GM18858 (cell line): ENCODE measurements at regions not wholly inside any gene's neighbourhood (a gene's known extent, or its start where the extent isn't known, plus 50 kb on each side); places are given as distances from the start of the nearest gene placed in this dataset.

Experiments used
- ATAC-seq: cut with Tn5 transposase; IDR thresholded peaks from one replicate; pipeline ENCODE4 v1.9.1; 2021; ENCODE audit not compliant: unreplicated experiment

DNA sequence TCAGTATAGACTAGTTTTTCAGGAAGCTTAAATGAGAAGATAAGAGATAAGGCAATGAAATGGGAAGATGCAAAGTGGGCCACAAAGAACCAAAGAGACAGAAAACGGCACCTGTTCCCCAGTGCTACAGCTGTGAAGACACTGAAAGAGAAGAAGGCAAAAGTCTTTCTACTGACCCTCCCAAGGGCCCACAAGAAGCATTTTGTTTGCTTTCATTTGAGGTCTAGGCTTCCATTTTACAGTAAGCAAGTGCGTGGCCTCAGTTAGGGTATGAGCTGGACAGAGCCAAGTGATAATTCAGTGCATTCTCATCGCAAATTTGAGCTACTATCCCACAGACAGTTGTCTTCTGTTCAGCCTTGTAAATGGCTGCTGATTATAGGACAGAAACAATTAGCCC lies 53.4 kb upstream of the STK17B start:
- ATAC-seq, result no peak

DNA sequence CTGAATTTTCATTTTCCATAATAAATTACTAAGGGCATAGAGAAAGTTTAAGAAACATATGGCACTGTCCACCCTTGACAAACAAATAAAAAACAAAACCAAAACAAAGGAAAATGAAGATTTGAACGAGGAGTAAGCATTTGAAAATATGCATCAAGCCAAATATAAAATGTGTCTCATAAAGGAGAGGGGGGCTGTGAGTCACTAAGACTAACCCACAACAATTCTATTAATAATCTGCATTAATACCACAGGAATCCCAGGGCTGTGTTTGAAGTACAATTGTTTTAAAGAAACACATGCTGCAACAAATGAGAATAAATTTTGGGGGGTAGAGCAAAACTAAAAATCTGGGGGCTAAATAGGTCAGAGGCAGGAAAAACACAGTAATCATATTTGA lies 53.8 kb upstream of the STK17B start:
- ATAC-seq, result no peak

DNA sequence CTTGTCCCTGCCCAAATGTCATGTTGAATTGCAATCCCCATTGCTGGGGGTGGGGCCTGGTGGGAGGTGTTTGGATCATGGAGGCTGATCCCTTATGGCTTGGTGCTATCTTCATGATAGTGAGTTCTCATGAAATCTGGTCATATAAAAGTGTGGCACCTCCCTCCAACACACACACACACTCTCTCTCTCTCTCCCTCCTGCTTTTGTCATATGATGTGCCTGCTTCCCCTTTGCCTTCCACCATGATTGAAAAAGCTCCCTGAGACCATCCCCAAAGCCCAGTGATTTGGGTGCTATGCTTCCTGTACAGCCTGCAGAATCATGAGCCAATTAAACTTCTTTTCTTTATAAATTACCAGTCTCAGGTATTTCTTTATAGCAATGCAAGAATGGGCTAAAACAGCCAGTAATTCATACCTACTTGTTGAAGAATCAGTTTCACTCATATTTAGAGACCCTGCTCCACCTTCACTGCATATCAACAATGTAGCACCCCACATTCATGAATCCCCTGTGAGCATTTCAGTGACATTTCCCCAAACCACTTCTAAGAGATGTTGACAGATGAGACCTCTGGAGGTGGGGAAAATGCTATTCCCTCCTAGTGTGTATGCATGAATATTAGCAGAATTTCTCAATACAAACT lies 54.8 kb upstream of the STK17B start:
- no peak for ATAC-seq

DNA sequence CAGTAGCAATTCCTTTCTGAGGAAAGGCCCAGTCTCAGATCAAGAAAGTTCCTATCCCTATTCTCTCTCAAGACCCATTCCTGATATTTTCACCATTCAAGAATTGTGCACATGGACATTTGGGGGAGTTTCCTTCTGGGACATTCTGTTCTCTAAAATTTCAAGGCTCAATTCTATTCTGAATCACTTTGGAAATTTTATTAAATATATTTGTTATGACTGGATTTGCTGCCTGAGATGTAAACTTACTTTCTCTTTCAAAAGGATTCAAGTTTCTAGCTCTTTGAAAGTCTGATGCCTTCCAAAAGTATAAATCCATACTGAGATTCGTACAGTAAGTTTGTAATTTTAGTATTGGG lies 55.3 kb upstream of the STK17B start:
- ATAC-seq, result no peak

DNA sequence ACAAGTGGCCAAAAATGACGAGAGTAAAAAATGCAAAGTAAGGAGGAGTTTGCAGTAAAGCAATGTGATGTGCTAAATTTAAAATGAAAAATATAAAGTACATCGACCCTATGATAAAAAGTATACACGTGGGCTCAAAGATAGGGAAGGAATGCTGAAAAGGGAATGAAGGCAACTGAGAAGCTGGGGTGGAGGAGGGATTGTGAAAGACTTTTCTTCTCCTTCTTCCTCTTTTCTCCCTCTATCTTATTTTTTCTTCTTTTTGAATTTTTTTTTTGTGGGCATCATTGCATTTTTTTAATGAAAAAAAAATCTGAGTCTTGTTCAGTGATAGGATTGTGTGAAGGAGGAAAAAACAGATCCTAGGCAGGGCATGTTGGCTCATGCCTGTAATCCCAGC lies 57.6 kb upstream of the STK17B start:
- ATAC-seq, result no peak

DNA sequence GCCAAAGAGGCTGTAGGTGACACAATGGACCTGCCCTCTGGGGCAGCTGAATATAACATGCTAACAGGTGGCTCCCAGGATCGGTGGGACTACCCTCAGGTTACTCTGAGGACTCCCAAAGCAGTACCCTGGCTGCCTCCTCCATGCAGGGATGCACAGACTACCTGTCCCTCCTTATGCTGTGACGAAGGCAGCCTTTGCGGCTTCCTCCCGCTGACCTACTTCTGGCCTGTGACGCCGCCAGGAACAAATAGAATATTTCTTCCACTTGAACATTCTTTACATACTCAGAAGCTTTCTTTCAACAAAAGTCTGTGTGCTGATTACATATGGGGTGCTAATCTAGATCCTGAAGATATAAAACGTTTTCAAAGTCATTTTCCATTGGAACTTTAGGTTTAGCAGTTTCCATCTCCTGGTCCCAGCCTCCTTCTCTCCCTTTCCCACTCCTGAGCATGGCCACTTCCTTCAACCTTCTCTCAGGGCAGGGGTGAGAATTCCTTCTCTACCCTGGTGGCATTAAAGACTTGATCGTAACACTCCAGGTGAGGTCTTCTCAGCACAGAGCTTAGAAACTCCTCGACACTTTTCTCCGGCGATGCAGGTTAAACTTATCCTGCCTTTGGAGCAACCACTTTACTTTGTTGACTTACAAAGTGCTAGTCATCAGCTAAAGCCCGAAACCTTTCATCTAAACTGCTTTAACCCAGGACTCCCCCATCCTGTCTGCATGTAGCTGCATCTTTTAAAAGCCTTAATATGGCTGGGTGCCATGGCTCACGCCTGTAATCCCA lies 58.9 kb upstream of the STK17B start:
- no peak for ATAC-seq

DNA sequence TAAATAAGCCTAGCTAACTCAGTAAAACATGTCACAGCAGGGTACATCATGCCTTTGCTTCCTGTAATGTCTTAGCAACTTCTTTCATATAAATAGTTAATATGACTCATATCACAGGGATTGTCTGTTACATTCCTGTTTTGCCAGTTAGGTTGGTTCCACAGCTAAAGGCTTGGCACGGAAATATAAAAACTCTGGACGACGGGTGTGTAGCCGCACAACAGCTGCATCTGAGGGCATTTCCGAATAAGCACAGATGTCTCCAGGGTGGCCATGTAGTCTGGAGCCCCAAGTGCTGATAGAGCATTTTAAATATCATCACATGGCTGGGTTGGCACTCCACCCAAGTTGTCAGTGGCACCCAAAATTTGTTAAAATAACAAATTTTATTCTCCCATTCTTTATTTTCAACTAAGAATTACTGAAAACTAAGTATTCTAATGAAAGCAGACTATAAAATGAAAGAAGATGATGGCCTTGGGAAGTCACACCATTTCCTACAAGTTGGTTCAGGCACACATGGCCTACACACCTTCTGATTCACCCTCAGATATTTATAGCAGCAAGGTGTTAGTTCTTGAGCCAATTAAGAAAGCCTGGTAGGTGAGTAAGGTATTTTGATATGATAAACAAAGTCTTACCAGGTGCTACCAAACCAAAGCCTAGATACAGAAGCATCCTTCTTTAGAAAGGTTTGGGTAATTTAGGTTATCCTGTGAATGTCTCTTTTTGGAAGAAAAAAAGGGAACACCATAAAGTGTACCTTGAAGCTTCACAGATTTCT lies 61.8 kb upstream of the STK17B start:
- no peak for ATAC-seq

DNA sequence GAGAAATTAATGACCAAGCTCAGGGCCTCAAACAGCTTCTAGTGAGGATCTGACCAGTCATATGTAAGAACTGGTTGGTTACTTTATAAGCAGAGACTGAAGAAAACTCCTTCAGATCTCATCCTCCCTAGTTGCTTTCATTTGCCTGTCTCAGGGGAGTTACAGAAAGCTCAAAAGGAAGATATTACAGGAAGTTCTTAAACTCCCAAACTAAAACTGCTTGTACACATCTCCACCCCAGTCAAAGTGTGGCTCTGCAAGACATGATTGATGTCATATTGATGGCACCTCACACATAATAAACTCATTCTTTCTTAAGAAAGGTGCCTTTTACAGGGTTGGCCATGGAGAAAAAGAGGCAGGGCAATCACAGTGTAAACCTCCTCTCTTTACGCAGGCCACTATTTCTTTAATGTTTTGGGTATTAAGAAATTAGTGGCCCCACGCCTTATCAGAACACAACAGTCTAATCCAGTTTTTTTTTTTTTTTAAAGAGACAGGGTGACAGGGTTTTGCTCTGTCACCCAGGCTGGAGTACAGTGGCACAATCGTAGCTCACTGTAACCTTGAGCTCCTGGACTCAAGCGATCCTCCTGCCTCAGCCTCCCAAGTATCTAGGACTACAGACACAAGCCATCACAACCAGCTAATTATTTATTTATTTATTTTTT lies 62.6 kb upstream of the STK17B start:
- ATAC-seq, result peak; percentile 96

DNA sequence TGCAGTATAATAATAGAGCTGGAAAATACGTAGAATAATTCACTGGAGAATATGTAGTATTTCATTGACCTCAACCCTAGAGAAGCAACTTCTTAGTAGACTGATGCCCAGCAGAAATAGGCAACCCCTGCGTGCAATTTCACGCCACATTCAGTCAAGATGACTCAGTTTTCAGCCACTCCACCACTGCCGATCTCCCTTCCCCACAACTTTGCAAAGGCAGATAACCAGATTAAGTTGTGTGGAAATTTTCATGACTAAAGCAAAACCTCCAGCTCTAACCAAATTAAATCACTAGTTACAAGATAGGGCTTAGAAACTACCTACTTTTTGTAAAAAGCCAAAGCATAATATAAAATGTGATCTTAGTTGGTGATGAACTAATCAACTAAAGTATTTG lies 63.3 kb upstream of the STK17B start:
- ATAC-seq, result no peak

DNA sequence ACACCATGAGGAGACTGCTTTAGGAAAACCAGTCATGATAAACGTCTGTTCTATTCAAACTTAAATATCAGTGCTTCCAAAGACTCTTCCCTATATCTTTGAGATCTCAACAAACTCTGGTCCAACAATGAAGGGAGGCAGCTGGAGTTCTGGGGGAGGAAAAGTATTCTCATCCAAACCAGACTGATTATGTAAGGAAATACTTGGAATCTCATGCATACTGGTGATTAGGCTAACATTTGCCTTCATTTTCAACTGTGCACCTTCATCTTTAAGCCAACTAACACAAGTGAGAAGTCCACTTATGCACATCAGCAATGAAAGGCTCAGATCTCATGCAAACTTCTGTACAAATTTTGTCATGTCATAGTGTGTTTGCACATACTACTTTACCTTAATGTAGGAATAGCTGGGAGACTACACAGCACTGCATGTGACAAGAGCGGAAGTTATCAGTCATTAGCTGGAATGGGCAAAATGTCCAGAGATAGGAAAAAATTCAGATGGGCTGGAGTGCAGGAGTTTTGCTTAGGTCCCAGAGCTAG lies 67.5 kb upstream of the STK17B start:
- ATAC-seq, result no peak

DNA sequence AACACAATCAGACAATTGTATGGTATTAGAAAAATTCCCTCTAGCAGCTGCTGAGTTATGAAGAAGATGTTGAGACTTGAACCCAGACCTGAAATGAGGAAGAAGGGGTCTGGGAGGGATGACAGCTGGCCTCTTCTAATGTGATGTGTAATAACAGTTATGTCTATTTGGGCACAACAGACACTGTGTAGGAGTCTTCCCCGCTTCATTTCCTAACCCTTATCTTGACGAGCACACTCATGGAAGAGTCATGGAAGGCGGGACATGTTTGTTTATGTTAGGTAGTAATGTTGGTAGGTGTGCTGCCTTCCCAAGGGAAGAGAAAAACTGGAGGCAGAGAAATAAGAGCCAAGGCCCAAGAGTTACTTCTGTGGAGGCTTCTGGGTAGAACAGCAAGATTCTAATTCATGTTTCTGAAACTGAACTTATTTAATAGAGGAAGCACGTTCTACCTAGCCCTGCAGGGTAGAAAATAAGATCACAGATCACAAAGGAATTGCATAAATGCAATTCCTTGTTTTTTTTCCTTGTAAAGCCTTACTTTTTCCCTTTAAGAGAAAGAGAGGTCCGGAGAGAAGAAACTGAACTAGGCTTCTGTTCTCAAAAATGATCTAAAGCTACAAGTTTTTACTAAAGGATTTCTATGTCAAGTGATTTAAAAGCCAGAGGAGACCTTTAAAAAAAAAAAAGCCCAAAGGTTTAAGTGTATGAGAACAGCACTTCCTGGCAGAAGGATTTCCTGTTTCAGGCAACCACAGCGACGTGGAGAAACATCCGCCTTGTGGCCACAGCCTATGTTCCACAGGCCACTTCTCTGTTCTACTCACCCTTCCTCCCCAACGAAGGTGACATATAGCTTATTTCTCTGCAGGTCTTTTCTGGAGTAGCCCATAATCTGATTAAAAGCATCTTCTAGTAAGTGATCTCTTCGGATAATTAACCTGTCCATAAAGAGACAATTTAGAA lies 68.5 kb upstream of the STK17B start:
- ATAC-seq, result peak; percentile 72

DNA sequence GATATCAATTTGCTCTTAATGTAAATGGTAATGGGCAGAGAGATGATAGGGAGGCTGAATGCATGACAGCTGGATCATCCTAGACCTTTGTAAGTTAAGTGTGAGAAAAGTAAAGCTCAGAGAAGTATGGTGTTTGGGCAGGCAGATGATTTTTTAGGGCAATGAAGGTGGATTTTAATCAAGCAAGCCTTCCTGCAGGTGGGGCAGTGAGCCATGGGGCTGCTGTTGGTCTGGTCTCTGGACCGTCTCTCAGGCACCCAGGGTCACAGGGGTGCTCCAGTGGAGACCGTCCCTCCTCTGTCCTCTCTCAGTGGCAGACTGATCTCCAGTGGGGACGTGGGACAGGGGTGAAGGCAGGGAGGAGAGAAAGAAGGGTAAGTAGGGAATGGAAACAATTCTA lies 69.8 kb upstream of the STK17B start:
- ATAC-seq, result no peak

DNA sequence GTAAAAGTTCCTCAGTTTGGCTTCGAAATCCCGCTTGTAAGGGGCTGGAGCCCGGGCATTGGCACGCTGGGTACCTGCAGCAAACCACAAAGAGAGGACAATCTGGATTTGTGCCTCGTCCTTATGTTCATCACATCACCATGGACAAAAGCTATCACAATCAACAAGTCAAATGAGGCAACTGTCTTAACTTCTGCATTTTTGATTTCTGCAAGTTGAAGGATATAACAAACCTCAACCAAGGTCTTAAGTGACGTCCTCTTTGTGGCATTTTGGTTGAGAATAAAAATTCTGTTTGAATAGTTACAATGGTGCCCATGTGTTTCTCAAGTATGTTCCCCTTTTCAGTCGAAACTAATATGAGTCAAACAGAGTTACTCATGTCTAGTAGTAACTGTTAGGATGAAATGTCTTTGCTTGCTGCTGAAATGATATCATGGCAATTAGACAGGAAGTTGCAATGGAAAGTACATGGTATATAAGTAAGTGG lies 70.8 kb upstream of the STK17B start:
- ATAC-seq, result peak; percentile 88

DNA sequence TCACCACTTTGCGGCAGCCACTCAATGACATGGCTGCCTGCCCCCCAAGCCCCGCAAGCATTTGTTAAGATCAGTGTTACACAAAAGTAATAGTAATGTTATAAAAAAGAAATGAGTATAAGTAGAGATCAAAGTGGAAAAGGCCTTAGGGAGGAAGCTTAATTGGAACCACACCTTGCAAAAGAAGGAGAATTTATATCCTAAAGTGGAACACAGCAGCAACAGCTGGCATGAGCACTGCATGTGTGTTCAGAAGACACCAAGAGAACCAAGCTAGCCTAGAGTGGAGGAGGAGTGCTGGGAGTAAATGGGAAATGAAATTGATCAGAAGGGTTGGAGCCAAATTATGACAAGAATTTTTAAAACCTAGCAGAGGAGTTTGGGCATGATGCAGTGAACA lies 73.1 kb upstream of the STK17B start:
- ATAC-seq, result no peak

DNA sequence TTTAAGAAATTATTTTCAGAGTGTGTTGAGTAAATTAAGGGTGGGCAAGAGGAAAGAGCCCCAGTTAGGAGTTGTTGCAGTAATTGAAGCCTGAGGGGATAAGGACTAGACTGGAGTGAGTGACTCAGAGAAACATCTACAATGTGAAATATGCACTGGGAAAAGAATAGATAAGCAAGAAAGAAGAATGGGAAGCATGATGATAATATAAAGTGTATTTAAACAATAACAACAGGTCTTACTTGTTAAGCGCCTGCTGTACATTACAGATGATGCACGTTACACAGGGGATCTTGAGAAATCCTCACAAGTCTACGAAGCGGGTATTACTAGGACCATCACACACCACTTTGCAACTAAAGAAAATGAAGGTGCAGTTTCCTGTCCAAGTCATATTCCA lies 73.6 kb upstream of the STK17B start:
- no peak for ATAC-seq

DNA sequence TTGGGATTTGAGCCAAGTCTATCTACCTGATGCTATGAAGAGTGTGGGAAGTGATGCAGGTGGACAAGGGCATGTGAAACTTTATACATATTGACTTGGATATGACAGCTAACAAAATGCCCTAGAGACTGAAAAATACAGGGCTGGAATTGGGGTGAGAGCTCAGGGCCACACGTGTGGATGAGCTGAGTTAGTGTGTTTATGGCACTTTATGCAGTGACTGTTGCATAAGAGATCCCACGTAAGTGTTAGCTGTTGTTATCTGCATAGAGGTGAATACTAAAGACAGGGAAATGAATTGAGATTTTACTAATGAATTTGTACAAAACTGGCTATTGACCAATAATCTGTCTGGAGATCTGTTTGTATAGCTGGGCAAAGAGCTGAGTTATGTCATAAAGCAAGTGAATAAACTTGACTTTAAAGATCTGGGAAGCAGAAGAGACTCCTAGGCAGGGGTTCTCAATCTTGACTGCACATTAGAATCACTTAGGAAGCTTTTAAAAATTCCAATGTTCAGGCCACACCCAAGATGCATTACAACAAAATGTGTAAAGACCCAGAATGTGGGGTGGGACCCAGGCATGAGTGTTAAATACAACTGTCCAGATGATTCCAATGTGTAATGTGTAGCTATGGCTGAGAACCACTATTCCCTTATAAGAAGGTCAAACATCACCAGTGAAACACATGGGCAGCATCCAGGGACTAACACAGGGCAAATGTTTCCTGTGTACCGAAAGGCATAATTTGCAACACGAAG lies 74.2 kb upstream of the STK17B start:
- no peak for ATAC-seq

DNA sequence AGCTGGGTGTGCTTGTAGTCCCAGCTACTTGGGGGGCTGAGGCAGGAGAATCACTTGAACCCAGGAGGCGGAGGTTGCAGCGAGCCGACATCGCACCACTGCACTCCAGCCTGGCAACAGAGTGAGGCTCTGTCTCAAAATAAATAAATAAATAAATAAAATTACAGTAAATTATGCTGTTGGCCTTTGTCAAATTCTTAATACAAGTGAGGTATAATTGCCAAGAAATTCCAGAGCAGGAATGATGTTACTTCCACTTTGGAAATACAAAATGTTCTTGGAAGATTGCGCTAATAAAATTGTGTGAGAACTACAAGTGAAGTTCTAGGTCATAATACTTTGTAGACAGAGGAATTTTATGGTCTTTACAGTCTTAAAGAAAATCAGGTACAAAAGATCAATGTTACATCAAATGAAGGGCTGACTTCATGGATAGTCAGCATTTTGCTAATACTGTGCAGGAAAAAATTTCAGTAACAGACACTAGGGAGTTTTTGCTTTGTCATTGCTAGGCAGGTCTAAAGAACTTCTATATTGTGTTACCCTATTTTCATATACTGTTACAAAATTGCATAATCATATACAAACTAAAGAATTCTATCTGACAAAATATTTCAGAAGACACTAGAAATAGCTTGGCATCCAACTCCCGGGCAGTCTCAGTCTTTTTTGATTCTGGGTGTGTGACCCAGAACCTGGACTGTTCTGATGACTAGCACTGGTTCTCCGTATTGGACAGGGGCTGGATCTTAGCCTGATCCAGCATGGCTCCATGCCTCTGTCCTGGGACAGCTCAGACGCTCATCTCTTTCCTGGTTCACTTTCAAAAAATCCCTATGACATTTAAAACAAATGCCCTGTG lies 76.0 kb upstream of the STK17B start:
- no peak for ATAC-seq

DNA sequence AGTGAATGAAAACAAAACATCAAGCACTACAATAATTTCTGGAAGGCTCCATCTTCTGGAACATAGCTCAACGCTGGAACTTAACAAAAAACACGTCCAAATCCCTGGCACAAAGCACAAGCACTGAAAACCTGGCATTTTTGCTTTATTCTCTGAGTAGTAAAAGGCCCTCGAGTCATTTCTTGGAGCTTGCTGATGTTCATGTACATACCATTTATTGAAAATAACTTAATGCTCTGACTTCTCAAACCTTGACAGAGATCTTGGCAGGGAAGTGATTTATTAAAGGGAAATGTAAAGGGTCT lies 76.5 kb upstream of the STK17B start:
- no peak for ATAC-seq
